WERI-Rb-1 (cell line): ENCODE measurements at regions not wholly inside any gene's neighbourhood (a gene's known extent, or its start where the extent isn't known, plus 50 kb on each side); places are given as distances from the start of the nearest gene placed in this dataset.

Source experiments
- DNase-seq: peaks from one replicate; pipeline ENCODE4 v3.0.0-alpha.2; 2020
- H3K27ac ChIP-seq: fragments of 250-450 bp; sonication (Bioruptor Pico); 2 replicates; pipeline ENCODE4 v1.5.1; 2020; ENCODE audit warnings: mild to moderate bottlenecking, moderate library complexity
- H3K27me3 ChIP-seq: fragments of 250-450 bp; sonication (Bioruptor Pico); 2 replicates; pipeline ENCODE4 v1.5.1; 2021; ENCODE audit warnings: mild to moderate bottlenecking, low read depth, moderate library complexity; ENCODE audit not compliant: insufficient read depth, severe bottlenecking
- H3K36me3 ChIP-seq: fragments of 250-450 bp; sonication (Bioruptor Pico); 2 replicates; pipeline ENCODE4 v1.5.1; 2020; ENCODE audit warnings: mild to moderate bottlenecking, moderate library complexity
- H3K4me3 ChIP-seq: 2 replicates; pipeline ENCODE4 v1.5.1; 2011; ENCODE audit warnings: low read depth, mild to moderate bottlenecking, control low read depth, low read length
- H3K9me3 ChIP-seq: fragments of 250-450 bp; sonication (Bioruptor Pico); 2 replicates; pipeline ENCODE4 v1.5.1; 2021; ENCODE audit warnings: mild to moderate bottlenecking, moderate library complexity; ENCODE audit not compliant: severe bottlenecking
- CTCF ChIP-seq: IDR thresholded peaks from 2 replicates; pipeline ENCODE4 v1.5.1; 2011; ENCODE audit warnings: low read depth, mild to moderate bottlenecking, control low read depth, inconsistent platforms, low read length

GRCh38 chr16:6993544-6993943 is 339.1 kb upstream of the RBFOX1 start:
- no peak for DNase-seq

GRCh38 chr16:6988846-6989245 is 343.8 kb upstream of the RBFOX1 start:
- H3K27me3 ChIP-seq, result no peaks in the 10 kb centered on the region
- DNase-seq, result no peak
- no peaks in the 10 kb centered on the region for H3K36me3 ChIP-seq
- H3K9me3 ChIP-seq, result no peaks in the 10 kb centered on the region
- no peak overlapping the region for H3K4me3 ChIP-seq
- no peak overlapping the region for H3K27ac ChIP-seq
- no peak for TF ChIP-seq CTCF

More at GRCh38 chr16:6993544-6993943, 339.1 kb upstream of the RBFOX1 start:
- Histone ChIP-seq H3K4me3 (no peak overlapping the region), H3K36me3 (no peaks in the 10 kb centered on the region), H3K9me3 (peaks cover 3% of the 10 kb centered on the region), H3K27me3 (no peaks in the 10 kb centered on the region), H3K27ac (no peak overlapping the region)
- no peak for TF ChIP-seq CTCF

GRCh38 chr16:6977916-6978315 is 354.7 kb upstream of the RBFOX1 start:
- H3K36me3 ChIP-seq, result no peaks in the 10 kb centered on the region

DNA sequence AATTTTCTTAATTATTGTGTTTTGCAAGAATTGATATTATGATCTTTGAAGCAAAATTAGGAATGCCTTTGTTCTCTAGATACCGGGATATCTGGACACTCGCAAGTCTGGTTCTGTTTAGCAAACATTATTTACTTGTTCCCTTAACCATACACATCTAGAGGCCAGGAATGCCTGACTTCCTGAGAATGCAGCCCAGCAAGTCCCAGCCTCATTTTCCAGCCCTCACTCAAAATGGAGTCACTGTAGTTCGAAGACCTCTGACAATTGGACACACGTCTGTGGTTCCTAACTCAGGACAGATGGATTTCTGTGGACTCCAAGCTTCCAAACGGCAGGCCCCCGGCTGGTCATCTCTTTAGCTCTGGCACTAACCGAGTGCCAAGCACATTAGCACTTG is 355.4 kb upstream of the RBFOX1 start:
- Histone ChIP-seq H3K36me3 (no peaks in the 10 kb centered on the region), H3K9me3 (no peaks in the 10 kb centered on the region), H3K27ac (no peak overlapping the region), H3K4me3 (no peak overlapping the region), H3K27me3 (no peaks in the 10 kb centered on the region)
- TF ChIP-seq CTCF, result no peak
- DNase-seq, result no peak

More at GRCh38 chr16:6977916-6978315, 354.7 kb upstream of the RBFOX1 start:
- no peaks in the 10 kb centered on the region for H3K9me3 ChIP-seq
- no peak for TF ChIP-seq CTCF
- H3K27ac ChIP-seq, result no peak overlapping the region
- H3K4me3 ChIP-seq, result no peak overlapping the region
- DNase-seq, result no peak
- H3K27me3 ChIP-seq, result no peaks in the 10 kb centered on the region

- H3K27ac ChIP-seq, result no peak overlapping the region
- DNase-seq, result no peak
- no peaks in the 10 kb centered on the region for H3K27me3 ChIP-seq
- no peaks in the 10 kb centered on the region for H3K36me3 ChIP-seq
- no peak for TF ChIP-seq CTCF
- no peak overlapping the region for H3K4me3 ChIP-seq
- no peaks in the 10 kb centered on the region for H3K9me3 ChIP-seq
Measured at GRCh38 chr16:6976716-6977115, 355.9 kb upstream of the RBFOX1 start.

DNA sequence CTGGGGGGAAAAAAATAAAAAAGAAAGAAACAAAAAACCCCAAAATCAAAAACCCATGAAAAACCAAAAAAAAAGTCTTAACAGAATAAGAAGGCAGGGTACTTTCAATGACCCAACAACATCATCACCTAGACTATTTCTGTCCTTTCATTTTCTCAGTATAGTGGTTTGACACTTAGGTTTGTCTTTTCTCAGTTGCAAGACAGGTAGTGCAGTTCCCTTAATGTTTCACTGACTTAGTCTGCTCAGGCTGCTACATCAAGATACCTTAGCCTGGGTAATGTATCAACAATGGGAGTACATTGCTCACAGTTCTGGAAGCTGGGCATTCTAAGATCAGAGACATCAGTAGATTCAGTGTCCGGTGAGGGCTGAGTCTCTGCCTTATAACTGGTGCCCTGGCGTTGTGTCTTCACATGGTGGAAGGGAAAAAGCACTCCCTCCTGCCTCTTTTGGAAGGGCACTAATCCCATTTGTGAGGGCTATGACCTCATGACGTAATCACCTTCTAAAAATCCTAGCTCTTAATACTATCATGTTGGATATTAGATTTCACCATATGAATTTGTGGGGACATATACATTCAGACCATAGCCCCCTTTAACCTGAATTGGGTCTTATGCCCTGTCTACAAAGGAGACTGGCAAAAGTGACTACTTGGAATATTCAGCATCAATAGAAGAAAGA is 362.3 kb upstream of the RBFOX1 start:
- Histone ChIP-seq H3K4me3 (no peak overlapping the region), H3K9me3 (no peaks in the 10 kb centered on the region), H3K27me3 (no peaks in the 10 kb centered on the region), H3K27ac (no peak overlapping the region), H3K36me3 (no peaks in the 10 kb centered on the region)
- DNase-seq, result no peak
- no peak for TF ChIP-seq CTCF
